IMR-90 (cell line): ENCODE measurements at regions not wholly inside any gene's neighbourhood (a gene's known extent, or its start where the extent isn't known, plus 50 kb on each side); places are given as distances from the start of the nearest gene placed in this dataset.

Source experiments
- CEBPB ChIP-seq: IDR thresholded peaks from 2 replicates; pipeline ENCODE4 v1.6.1; 2012; ENCODE audit warnings: low read depth, low read length, improper control_type of control experiment
- CHD1 ChIP-seq: IDR thresholded peaks from 2 replicates; pipeline ENCODE4 v1.6.1; 2012; ENCODE audit warnings: low read depth, low read length, improper control_type of control experiment
- ELK1 ChIP-seq: fragments of 150-350 bp; IDR thresholded peaks from 2 replicates; pipeline ENCODE4 v1.6.1; 2016; ENCODE audit warnings: low read depth, mild to moderate bottlenecking, low read length, moderate library complexity, borderline replicate concordance
- FOS ChIP-seq: fragments of 150-350 bp; IDR thresholded peaks from 2 replicates; pipeline ENCODE4 v1.6.1; 2016; ENCODE audit warnings: low read depth, low read length
- MAFK ChIP-seq: IDR thresholded peaks from 2 replicates; pipeline ENCODE4 v1.6.1; 2012; ENCODE audit warnings: low read depth, low read length, improper control_type of control experiment
- MAZ ChIP-seq: IDR thresholded peaks from 2 replicates; pipeline ENCODE4 v1.6.1; 2012; ENCODE audit warnings: low read depth, mild to moderate bottlenecking, low read length, improper control_type of control experiment, moderate library complexity, borderline replicate concordance
- MXI1 ChIP-seq: IDR thresholded peaks from 2 replicates; pipeline ENCODE4 v1.6.1; 2012; ENCODE audit warnings: low read depth, mild to moderate bottlenecking, low read length, moderate library complexity, borderline replicate concordance
- POLR2A ChIP-seq: IDR thresholded peaks from 2 replicates; pipeline ENCODE4 v1.6.1; 2012; ENCODE audit warnings: mild to moderate bottlenecking, low read depth, low read length
- RAD21 ChIP-seq: IDR thresholded peaks from 2 replicates; pipeline ENCODE4 v1.6.1; 2012; ENCODE audit warnings: low read length, improper control_type of control experiment
- RCOR1 ChIP-seq: IDR thresholded peaks from 2 replicates; pipeline ENCODE4 v1.6.1; 2012; ENCODE audit warnings: mild to moderate bottlenecking, low read length, improper control_type of control experiment; ENCODE audit not compliant: insufficient replicate concordance
- RFX5 ChIP-seq: IDR thresholded peaks from 2 replicates; pipeline ENCODE4 v1.8.0; 2012; ENCODE audit warnings: low read depth, mild to moderate bottlenecking, low read length, moderate library complexity
- SMC3 ChIP-seq: fragments of 150-350 bp; IDR thresholded peaks from 2 replicates; pipeline ENCODE4 v1.6.1; 2016; ENCODE audit warnings: low read depth, mild to moderate bottlenecking, antibody characterized with exemption, low read length, moderate library complexity
- USF2 ChIP-seq: fragments of 150-350 bp; IDR thresholded peaks from 2 replicates; pipeline ENCODE4 v1.6.1; 2017; ENCODE audit warnings: mild to moderate bottlenecking, antibody characterized with exemption, low read length, low read depth
- TF ChIP-seq, protein P1 (sequence below): conservative IDR thresholded peaks from 2 replicates; pipeline ENCODE4 v1.5.1; 2012; ENCODE audit warnings: mild to moderate bottlenecking, low read depth, low read length, improper control_type of control experiment

GRCh38 chr4:132276989-132277388 is 872.1 kb upstream of the PCDH10 start:
- TF ChIP-seq, protein P1, sequence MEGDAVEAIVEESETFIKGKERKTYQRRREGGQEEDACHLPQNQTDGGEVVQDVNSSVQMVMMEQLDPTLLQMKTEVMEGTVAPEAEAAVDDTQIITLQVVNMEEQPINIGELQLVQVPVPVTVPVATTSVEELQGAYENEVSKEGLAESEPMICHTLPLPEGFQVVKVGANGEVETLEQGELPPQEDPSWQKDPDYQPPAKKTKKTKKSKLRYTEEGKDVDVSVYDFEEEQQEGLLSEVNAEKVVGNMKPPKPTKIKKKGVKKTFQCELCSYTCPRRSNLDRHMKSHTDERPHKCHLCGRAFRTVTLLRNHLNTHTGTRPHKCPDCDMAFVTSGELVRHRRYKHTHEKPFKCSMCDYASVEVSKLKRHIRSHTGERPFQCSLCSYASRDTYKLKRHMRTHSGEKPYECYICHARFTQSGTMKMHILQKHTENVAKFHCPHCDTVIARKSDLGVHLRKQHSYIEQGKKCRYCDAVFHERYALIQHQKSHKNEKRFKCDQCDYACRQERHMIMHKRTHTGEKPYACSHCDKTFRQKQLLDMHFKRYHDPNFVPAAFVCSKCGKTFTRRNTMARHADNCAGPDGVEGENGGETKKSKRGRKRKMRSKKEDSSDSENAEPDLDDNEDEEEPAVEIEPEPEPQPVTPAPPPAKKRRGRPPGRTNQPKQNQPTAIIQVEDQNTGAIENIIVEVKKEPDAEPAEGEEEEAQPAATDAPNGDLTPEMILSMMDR: no peak
- no peak for TF ChIP-seq USF2
- TF ChIP-seq RCOR1: no peak
- no peak for TF ChIP-seq RFX5
- TF ChIP-seq POLR2A: no peak
- TF ChIP-seq MAFK: no peak
- no peak for TF ChIP-seq CHD1
- TF ChIP-seq CEBPB: no peak
- TF ChIP-seq FOS: no peak
- no peak for TF ChIP-seq MXI1
- TF ChIP-seq RAD21: no peak
- TF ChIP-seq ELK1: no peak
- TF ChIP-seq SMC3: no peak
- TF ChIP-seq MAZ: no peak
